PFSK-1 (cell line): ENCODE measurements at regions not wholly inside any gene's neighbourhood (a gene's known extent, or its start where the extent isn't known, plus 50 kb on each side); places are given as distances from the start of the nearest gene placed in this dataset.

Source experiments
- FOXP2 ChIP-seq: optimal IDR thresholded peaks from 2 replicates; pipeline ENCODE3; 2011; ENCODE audit warnings: borderline replicate concordance, control low read depth, inconsistent platforms; ENCODE audit not compliant: insufficient read depth; ENCODE audit errors: extremely low read length, extremely low read depth
- POLR2AphosphoS5 ChIP-seq: IDR thresholded peaks from 2 replicates; pipeline ENCODE4 v1.6.1; 2012; ENCODE audit warnings: low read depth, mild to moderate bottlenecking, control low read depth, low read length, moderate library complexity
- SIN3A ChIP-seq: IDR thresholded peaks from 2 replicates; pipeline ENCODE4 v1.6.1; 2012; ENCODE audit warnings: mild to moderate bottlenecking, low read length, moderate library complexity, borderline replicate concordance; ENCODE audit not compliant: insufficient read depth
- TAF1 ChIP-seq: IDR thresholded peaks from 2 replicates; pipeline ENCODE4 v1.6.1; 2012; ENCODE audit warnings: low read length, control low read depth, borderline replicate concordance; ENCODE audit not compliant: insufficient read depth
- TF ChIP-seq, protein P1 (sequence below), 2 experiments: IDR thresholded peaks; 2 replicates each; pipeline versions ENCODE4 v1.6.1 to v1.8.0; 2011 to 2012; ENCODE audit warnings: low read depth in 2 of 2, low read length in 2 of 2, control low read depth in 1 of 2, inconsistent platforms in 1 of 2, mild to moderate bottlenecking in 1 of 2, moderate library complexity in 1 of 2; ENCODE audit not compliant: insufficient read depth in 1 of 2

DNA sequence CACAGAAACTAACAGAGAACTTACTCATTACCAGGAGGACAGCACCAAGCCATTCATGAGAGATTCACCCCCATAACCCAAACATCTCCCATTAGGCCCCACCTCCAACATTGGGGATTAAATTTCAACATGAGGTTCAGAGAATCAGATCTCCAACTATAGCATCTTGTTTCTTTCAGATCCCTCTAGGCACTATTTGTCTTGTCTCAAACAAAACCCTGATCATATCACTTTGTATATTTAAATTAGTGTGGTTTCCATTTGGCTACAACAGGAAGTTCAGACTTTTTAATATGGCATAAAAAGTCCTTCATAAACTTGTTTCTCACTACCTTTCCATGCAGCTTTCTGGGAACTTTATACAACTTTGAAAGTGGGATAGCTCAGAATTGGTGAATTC is 699.0 kb upstream of the MIR17HG start:
- TF ChIP-seq POLR2AphosphoS5 (no peak), TAF1 (no peak), SIN3A (no peak), FOXP2 (no peak)
- TF ChIP-seq, protein P1, sequence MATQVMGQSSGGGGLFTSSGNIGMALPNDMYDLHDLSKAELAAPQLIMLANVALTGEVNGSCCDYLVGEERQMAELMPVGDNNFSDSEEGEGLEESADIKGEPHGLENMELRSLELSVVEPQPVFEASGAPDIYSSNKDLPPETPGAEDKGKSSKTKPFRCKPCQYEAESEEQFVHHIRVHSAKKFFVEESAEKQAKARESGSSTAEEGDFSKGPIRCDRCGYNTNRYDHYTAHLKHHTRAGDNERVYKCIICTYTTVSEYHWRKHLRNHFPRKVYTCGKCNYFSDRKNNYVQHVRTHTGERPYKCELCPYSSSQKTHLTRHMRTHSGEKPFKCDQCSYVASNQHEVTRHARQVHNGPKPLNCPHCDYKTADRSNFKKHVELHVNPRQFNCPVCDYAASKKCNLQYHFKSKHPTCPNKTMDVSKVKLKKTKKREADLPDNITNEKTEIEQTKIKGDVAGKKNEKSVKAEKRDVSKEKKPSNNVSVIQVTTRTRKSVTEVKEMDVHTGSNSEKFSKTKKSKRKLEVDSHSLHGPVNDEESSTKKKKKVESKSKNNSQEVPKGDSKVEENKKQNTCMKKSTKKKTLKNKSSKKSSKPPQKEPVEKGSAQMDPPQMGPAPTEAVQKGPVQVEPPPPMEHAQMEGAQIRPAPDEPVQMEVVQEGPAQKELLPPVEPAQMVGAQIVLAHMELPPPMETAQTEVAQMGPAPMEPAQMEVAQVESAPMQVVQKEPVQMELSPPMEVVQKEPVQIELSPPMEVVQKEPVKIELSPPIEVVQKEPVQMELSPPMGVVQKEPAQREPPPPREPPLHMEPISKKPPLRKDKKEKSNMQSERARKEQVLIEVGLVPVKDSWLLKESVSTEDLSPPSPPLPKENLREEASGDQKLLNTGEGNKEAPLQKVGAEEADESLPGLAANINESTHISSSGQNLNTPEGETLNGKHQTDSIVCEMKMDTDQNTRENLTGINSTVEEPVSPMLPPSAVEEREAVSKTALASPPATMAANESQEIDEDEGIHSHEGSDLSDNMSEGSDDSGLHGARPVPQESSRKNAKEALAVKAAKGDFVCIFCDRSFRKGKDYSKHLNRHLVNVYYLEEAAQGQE (IDR thresholded peaks at IDR 0.05; ENCODE audit: insufficient read depth in 1 of 2, low read depth in 2 of 2, low read length in 2 of 2), result no peak

DNA sequence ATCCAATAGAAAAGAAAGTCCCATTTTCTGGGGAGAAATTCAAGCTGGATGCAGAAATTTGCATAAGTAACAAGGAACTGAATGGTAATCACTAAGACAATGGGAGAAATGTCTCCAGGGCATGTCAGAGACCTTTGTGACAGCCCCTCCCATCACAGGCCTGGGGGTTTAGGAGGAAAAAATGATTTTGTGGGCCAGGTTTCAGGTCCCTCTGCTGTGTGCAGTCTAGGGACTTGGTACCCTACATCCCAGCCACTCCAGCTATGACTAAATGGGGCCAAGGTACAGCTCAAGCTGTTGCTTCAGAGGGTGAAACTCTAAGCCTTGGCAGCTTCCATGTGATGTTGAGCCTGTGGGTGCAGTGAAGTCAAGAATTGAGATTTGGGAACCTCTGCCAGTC is 695.5 kb upstream of the MIR17HG start:
- TF ChIP-seq SIN3A, result no peak
- TF ChIP-seq, protein P1 (IDR thresholded peaks at IDR 0.05; ENCODE audit: insufficient read depth in 1 of 2, low read depth in 2 of 2, low read length in 2 of 2), result no peak
- TF ChIP-seq FOXP2, result no peak
- no peak for TF ChIP-seq TAF1
- no peak for TF ChIP-seq POLR2AphosphoS5

DNA sequence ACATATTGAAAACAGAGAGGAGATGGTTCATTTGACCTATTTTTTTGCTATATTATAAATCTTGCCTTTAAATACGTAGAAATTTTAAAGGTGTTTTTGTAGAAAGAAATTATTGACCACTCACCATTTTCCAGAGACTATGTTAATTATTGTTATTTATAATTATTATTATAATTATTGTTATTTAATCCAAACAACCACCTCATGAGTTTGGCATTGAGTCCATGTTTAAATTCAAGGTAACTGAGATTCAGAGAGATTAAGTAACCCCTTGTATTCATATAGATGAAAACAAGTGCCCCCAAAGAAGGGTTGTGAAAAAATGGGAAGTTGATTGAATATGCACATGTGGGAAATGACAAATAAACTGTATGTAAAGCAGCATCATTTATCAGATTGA is 692.5 kb upstream of the MIR17HG start:
- TF ChIP-seq POLR2AphosphoS5, result no peak
- no peak for TF ChIP-seq TAF1
- TF ChIP-seq SIN3A, result no peak
- no peak for TF ChIP-seq FOXP2
- TF ChIP-seq, protein P1 (IDR thresholded peaks at IDR 0.05; ENCODE audit: insufficient read depth in 1 of 2, low read depth in 2 of 2, low read length in 2 of 2), result no peak

DNA sequence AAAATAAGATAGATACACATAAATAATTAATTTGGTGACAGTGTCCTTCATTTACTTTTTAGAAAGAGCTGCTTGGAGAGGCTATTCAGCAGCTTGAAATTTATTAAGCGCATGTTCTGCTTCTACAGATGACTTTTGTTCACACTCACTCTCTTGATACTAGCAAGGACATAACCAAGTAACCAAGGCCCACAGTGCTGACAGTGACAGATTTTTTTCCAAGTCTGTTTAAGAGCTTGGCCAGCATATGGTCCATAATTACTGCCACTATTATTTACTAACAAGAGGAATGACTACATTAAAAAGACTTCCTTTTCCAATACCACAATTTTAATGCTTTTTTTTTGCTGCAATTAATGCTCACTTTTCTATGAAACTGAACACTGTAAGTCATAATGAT is 673.7 kb upstream of the MIR17HG start:
- TF ChIP-seq TAF1 (no peak), FOXP2 (no peak), POLR2AphosphoS5 (no peak), SIN3A (no peak)
- TF ChIP-seq, protein P1 (IDR thresholded peaks at IDR 0.05; ENCODE audit: insufficient read depth in 1 of 2, low read depth in 2 of 2, low read length in 2 of 2), result no peak

DNA sequence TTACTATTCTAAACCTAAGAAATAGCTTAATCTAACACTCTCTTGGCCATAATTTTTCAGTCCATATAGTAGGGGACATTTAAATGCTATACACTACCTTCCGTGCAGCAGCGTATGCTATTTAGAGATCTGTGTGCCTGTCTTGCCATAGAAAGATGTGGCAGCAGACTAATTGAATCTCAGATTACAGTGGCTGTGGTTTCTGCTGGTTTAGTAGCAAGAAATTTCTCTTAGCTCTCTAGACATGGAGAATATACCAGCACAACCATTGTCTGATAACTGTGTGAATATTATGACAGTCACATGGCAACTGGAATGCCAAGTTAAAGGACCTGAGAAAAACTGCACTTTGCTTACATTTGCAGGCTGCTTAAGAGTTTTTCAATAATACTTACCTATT is 672.4 kb upstream of the MIR17HG start:
- no peak for TF ChIP-seq FOXP2
- TF ChIP-seq SIN3A, result no peak
- TF ChIP-seq, protein P1 (IDR thresholded peaks at IDR 0.05; ENCODE audit: insufficient read depth in 1 of 2, low read depth in 2 of 2, low read length in 2 of 2), result no peak
- TF ChIP-seq POLR2AphosphoS5, result no peak
- no peak for TF ChIP-seq TAF1
